ENCODE measurements at regions not wholly inside any gene's neighbourhood (a gene's known extent, or its start where the extent isn't known, plus 50 kb on each side); places are given as distances from the start of the nearest gene placed in this dataset.

DNA sequence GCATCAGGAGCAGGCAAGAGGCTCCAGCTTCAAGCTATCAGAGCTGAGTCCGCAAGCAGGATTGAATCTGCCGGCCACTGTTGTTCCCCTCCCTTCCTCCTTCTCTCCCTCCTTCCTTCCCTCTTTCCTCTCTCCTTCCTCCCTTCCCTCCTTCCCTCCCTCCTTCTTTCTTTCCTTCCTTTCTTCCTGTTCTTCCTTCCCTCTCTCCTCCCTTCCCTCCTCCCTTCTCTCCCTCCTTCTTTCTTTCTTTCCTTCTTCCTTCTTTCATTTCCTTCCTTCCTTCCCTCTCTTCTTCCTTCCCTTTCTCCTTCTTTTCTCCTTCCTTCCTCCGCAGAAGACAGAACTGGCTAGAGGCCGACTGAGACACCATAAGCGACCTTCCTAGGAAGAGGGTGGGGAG, 534.0 kb downstream of the NPHP4 start:
- intact Hi-C loops (cut with DNase I): no loop called here
- no peaks in the 10 kb centered on the region for H3K4me1 ChIP-seq (replicated peaks)
- H3K9me3 ChIP-seq: no peaks in the 10 kb centered on the region
- H3K27me3 ChIP-seq (replicated peaks; ENCODE audit: insufficient read depth): peaks cover 4% of the 10 kb centered on the region
- DNase-seq (ENCODE audit: low spot score): no peak
- H3K4me3 ChIP-seq: no peak overlapping the region
- no peaks in the 10 kb centered on the region for H3K36me3 ChIP-seq
- 62% methylated on average over 5 of the region's 5 CpGs for WGBS
- no peak for TF ChIP-seq POLR2AphosphoS5 (IDR thresholded peaks at IDR 0.05)
- TF ChIP-seq, protein P1, sequence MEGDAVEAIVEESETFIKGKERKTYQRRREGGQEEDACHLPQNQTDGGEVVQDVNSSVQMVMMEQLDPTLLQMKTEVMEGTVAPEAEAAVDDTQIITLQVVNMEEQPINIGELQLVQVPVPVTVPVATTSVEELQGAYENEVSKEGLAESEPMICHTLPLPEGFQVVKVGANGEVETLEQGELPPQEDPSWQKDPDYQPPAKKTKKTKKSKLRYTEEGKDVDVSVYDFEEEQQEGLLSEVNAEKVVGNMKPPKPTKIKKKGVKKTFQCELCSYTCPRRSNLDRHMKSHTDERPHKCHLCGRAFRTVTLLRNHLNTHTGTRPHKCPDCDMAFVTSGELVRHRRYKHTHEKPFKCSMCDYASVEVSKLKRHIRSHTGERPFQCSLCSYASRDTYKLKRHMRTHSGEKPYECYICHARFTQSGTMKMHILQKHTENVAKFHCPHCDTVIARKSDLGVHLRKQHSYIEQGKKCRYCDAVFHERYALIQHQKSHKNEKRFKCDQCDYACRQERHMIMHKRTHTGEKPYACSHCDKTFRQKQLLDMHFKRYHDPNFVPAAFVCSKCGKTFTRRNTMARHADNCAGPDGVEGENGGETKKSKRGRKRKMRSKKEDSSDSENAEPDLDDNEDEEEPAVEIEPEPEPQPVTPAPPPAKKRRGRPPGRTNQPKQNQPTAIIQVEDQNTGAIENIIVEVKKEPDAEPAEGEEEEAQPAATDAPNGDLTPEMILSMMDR (IDR thresholded peaks at IDR 0.05): no peak
- TF ChIP-seq POLR2A (IDR thresholded peaks at IDR 0.05): no peak
- no peak overlapping the region for H3K27ac ChIP-seq

DNA sequence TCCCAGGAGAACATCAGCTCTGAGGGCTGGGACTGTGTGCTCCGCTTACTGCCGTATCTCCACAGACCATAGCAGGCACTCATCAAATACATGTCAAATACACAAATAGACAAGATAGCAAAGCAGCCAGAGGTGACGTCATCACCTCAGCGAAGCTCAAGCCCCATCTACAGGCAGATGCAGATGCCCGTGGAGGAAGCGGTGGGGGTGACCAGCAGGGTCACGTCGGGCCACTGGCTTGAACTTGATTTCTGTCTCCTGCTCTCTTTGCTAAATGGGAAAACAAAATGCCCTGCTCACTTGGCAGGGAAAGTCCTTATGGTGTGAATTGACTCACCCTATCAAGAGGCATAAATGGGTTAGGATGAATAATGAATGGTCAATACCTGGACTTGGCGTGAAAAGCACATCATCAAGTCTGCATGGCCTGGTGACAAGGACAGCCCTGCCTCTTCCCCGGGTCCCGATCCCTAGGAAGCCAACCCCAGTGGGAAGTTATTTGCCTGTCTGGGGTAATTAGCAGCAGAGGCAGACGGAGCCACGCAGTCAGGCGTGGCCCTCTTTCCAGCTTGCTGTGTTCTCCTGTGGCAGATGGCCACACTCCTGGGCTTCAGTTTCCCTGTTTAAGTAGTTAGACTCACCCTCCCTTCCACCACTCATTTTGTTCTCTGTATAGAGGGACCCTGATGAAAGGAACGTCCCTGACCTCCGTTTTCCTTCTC, 536.0 kb downstream of the NPHP4 start:
- Histone ChIP-seq H3K27ac (no peak overlapping the region), H3K27me3 (replicated peaks; ENCODE audit: insufficient read depth) (peaks cover 6% of the 10 kb centered on the region), H3K4me3 (no peak overlapping the region), H3K36me3 (no peaks in the 10 kb centered on the region), H3K4me1 (replicated peaks) (no peaks in the 10 kb centered on the region), H3K9me3 (no peaks in the 10 kb centered on the region)
- whole genome bisulfite sequencing: 65% methylated on average over 16 of the region's 16 CpGs
- no peak for DNase-seq (ENCODE audit: low spot score)
- TF ChIP-seq POLR2AphosphoS5 (IDR thresholded peaks at IDR 0.05) (no peak), POLR2A (IDR thresholded peaks at IDR 0.05) (no peak)
- TF ChIP-seq, protein P1 (IDR thresholded peaks at IDR 0.05): no peak
- intact Hi-C loops (cut with DNase I): no loop called here

DNA sequence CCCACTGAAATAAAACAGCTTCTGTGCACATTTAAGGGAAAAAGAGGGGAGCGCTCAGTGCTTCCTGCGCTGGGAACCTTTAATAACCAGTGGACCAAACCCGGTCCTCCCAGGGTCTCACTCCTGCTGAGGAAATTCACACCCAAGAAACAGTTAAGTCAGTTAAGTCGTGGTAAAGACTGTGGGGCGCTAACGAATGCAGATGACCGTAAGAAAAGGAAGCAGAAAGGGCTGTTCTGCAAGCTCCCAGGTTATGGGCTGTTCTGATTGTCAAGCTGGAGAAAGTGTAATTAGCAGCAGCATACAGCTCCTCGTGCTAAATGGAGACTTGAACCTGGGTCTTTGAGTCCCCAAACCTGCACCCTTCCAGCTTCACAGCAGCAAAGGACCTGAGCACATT, 536.6 kb downstream of the NPHP4 start:
- intact Hi-C loops (cut with DNase I): no loop called here
- peaks cover 6% of the 10 kb centered on the region for H3K27me3 ChIP-seq (replicated peaks; ENCODE audit: insufficient read depth)
- DNase-seq (ENCODE audit: low spot score): no peak
- TF ChIP-seq, protein P1 (IDR thresholded peaks at IDR 0.05): no peak
- no peak for TF ChIP-seq POLR2A (IDR thresholded peaks at IDR 0.05)
- no peak for TF ChIP-seq POLR2AphosphoS5 (IDR thresholded peaks at IDR 0.05)
- no peak overlapping the region for H3K27ac ChIP-seq
- H3K4me1 ChIP-seq (replicated peaks): no peaks in the 10 kb centered on the region
- WGBS: 51% methylated on average over 8 of the region's 8 CpGs
- no peaks in the 10 kb centered on the region for H3K36me3 ChIP-seq
- H3K4me3 ChIP-seq: no peak overlapping the region
- H3K9me3 ChIP-seq: no peaks in the 10 kb centered on the region

DNA sequence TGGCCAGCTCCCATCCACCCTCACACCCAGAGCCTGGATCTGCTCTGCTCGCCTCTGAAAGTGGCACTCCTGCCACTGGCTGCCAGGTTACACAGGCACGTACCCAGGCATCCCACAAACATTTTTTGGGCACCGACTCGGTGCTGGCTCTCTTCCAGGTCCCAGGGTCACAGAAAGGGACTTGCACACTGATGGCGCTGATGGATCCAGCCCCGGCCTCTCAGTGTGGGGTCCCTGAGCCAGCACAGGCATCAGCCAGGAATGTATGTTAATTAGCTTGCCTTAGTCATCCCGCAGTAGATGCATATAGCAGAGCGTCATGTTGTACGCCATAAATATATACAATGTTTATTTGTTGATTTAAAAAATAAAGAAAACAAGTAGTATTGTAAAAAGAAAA, 537.2 kb downstream of the NPHP4 start:
- Histone ChIP-seq H3K4me1 (replicated peaks) (no peaks in the 10 kb centered on the region), H3K4me3 (no peak overlapping the region), H3K9me3 (no peaks in the 10 kb centered on the region), H3K27ac (no peak overlapping the region), H3K36me3 (no peaks in the 10 kb centered on the region), H3K27me3 (replicated peaks; ENCODE audit: insufficient read depth) (peaks cover 6% of the 10 kb centered on the region)
- intact Hi-C loops (cut with DNase I): no loop called here
- WGBS: 64% methylated on average over 9 of the region's 9 CpGs
- DNase-seq (ENCODE audit: low spot score): no peak
- TF ChIP-seq, protein P1 (IDR thresholded peaks at IDR 0.05): no peak
- TF ChIP-seq POLR2A (IDR thresholded peaks at IDR 0.05): no peak
- TF ChIP-seq POLR2AphosphoS5 (IDR thresholded peaks at IDR 0.05): no peak

DNA sequence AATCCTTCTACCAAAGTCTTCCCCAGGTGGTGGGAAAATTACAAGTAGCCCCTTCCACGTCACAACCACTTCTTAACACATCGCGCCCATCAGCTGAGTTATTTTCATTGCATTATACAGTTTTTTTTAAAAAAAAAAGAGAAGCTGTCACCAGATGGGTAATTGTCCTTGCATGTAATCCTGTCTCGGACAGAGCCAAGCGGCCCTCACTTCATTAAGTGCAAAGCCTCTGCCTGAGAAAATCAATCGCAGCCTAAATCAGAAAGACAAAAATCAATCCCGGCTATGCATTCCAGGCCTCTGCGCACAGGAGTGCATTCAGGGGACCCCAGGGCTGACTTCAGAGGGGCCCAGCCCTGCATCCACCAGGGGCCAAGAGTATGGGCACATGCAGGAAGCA, 538.9 kb downstream of the NPHP4 start:
- Histone ChIP-seq H3K36me3 (no peaks in the 10 kb centered on the region), H3K4me3 (no peak overlapping the region), H3K4me1 (replicated peaks) (no peaks in the 10 kb centered on the region), H3K27ac (no peak overlapping the region), H3K27me3 (replicated peaks; ENCODE audit: insufficient read depth) (peaks cover 6% of the 10 kb centered on the region), H3K9me3 (no peaks in the 10 kb centered on the region)
- TF ChIP-seq POLR2A (IDR thresholded peaks at IDR 0.05) (no peak), POLR2AphosphoS5 (IDR thresholded peaks at IDR 0.05) (no peak)
- TF ChIP-seq, protein P1 (IDR thresholded peaks at IDR 0.05): no peak
- intact Hi-C loops (cut with DNase I): no loop called here
- WGBS: 89% methylated on average over 8 of the region's 8 CpGs
- DNase-seq (ENCODE audit: low spot score): no peak

Measured in prostate gland (tissue), 2 donors.